ENCODE measurements at regions not wholly inside any gene's neighbourhood (a gene's known extent, or its start where the extent isn't known, plus 50 kb on each side); places are given as distances from the start of the nearest gene placed in this dataset.

DNA sequence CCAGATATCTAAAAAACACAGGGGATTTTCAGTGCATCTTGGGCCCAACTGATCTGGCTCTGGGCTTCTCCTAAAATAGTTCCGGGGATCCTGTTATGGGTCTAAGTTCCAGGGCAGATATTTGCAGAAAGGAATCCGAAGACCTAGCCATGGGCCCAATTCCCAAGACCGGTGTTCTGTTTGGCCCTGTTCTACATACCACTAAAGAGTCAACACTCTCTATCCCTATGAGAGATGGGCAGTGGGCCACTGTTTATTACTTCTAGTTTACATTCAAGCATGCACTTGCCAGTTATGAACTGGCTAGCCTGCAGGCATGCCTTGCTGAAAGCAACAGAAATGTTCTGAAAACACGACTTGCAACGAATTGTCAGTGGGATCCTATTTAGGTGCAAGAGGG, 87.4 kb upstream of the PLCB4 start:
- TF ChIP-seq, protein P1, sequence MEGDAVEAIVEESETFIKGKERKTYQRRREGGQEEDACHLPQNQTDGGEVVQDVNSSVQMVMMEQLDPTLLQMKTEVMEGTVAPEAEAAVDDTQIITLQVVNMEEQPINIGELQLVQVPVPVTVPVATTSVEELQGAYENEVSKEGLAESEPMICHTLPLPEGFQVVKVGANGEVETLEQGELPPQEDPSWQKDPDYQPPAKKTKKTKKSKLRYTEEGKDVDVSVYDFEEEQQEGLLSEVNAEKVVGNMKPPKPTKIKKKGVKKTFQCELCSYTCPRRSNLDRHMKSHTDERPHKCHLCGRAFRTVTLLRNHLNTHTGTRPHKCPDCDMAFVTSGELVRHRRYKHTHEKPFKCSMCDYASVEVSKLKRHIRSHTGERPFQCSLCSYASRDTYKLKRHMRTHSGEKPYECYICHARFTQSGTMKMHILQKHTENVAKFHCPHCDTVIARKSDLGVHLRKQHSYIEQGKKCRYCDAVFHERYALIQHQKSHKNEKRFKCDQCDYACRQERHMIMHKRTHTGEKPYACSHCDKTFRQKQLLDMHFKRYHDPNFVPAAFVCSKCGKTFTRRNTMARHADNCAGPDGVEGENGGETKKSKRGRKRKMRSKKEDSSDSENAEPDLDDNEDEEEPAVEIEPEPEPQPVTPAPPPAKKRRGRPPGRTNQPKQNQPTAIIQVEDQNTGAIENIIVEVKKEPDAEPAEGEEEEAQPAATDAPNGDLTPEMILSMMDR (IDR thresholded peaks at IDR 0.05) = no peak
- TF ChIP-seq POLR2A (IDR thresholded peaks at IDR 0.05) (no peak), POLR2AphosphoS5 (IDR thresholded peaks at IDR 0.05) (no peak)
